ENCODE measurements at regions not wholly inside any gene's neighbourhood (a gene's known extent, or its start where the extent isn't known, plus 50 kb on each side); places are given as distances from the start of the nearest gene placed in this dataset.
A peak's percentile ranks its signal among the peaks of the same experiment; 100 is the strongest.
"Not testable (repeated sequence)": the region's sequence is repeated elsewhere in the genome, so short reads cannot be mapped to it uniquely, and the experiment has no call there.

DNA sequence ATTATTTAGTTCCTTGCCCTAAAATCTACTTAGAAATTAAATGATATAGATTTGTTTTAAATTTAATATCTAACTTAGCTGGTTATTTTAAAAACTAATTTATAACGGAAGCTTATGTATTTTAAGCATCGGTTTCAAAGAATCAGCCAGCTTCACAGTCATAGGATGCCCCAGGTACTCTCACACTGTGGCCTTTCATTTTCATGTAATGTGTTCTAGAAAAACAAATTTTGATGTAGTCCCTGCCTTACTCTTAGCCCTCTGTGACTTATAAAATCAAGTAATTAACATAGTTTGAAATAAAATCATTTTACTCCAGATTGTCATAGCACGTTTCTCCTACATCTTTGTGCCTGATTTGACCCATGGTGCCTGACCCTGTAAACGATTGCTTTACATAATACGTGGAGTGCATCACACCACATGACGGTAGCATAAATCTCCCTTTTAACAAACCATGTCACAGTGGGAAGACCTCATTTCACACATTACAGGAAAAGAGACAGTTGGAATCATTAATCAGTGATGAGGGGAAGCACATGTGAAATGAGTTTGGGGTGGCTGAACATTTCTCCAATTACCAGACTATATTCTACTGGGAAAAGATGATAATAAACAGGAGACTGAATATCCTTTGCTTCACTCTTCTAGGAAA lies 731.5 kb upstream of the CDH9 start:
- DNase-seq (no peak), ATAC-seq (no peak)
- no peaks in the 10 kb centered on the region for H3K9me3 ChIP-seq
- intact Hi-C loops (cut with DNase I) = no loop called here
- TF ChIP-seq, protein P1, sequence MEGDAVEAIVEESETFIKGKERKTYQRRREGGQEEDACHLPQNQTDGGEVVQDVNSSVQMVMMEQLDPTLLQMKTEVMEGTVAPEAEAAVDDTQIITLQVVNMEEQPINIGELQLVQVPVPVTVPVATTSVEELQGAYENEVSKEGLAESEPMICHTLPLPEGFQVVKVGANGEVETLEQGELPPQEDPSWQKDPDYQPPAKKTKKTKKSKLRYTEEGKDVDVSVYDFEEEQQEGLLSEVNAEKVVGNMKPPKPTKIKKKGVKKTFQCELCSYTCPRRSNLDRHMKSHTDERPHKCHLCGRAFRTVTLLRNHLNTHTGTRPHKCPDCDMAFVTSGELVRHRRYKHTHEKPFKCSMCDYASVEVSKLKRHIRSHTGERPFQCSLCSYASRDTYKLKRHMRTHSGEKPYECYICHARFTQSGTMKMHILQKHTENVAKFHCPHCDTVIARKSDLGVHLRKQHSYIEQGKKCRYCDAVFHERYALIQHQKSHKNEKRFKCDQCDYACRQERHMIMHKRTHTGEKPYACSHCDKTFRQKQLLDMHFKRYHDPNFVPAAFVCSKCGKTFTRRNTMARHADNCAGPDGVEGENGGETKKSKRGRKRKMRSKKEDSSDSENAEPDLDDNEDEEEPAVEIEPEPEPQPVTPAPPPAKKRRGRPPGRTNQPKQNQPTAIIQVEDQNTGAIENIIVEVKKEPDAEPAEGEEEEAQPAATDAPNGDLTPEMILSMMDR (IDR thresholded peaks at IDR 0.05) = no peak
- no peak overlapping the region for H3K4me3 ChIP-seq
- H3K27ac ChIP-seq = no peak overlapping the region
- no peaks in the 10 kb centered on the region for H3K36me3 ChIP-seq
- H3K27me3 ChIP-seq (ENCODE audit: low read depth) = no peaks in the 10 kb centered on the region
- H3K4me1 ChIP-seq = no peaks in the 10 kb centered on the region

DNA sequence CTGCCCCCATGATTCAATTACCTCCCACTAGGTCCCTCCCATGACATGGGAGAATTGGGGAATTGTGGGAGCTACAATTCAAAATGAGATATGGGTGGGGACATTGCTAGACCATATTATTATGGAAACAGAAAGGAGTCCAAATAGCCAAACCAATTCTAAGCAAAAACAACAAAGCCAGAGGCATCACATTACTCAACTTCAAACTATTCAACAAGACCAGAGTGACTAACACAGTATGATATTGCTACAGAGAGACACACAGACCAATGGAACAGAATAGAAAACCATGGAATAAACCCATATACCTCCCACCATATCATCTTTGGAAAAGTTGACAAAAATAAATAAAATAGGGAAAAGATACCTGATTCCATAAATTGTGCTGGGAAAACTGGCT lies 710.5 kb upstream of the CDH9 start:
- Histone ChIP-seq H3K4me3 (no peak overlapping the region), H3K27me3 (ENCODE audit: low read depth) (no peaks in the 10 kb centered on the region), H3K36me3 (no peaks in the 10 kb centered on the region), H3K9me3 (no peaks in the 10 kb centered on the region), H3K27ac (no peak overlapping the region), H3K4me1 (no peaks in the 10 kb centered on the region)
- no peak for ATAC-seq
- no peak for DNase-seq
- TF ChIP-seq, protein P1 (IDR thresholded peaks at IDR 0.05) = no peak
- intact Hi-C loops (cut with DNase I) = no loop called here

DNA sequence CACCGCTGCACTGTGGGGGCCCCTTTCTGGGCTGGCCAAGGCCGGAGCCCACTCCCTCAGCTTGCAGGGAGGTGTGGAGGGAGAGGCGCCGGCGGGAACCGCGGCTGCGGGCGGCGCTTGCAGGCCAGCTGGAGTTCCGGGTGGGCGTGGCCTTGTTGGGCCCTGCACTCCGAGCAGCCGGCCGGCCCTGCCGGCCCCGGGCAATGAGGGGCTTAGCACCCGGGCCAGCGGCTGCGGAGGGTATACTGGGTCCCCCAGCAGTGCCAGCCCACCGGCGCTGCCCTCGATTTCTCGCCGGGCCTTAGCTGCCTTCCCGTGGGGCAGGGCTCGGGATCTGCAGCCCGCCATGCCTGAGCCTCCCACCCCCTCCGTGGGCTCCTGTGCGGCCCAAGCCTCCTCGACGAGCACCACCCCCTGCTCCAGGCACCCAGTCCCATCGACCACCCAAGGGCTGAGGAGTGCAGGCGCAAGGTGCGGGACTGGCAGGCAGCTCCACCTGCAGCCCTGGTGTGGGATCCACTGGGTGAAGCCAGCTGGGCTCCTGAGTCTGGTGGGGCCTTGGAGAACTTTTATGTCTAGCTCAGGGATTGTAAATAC lies 705.1 kb upstream of the CDH9 start:
- H3K27me3 ChIP-seq (ENCODE audit: low read depth); H3K9me3 ChIP-seq; H3K36me3 ChIP-seq; H3K4me3 ChIP-seq; ATAC-seq; intact Hi-C loops (cut with DNase I); H3K27ac ChIP-seq; DNase-seq; H3K4me1 ChIP-seq: not testable (repeated sequence)

DNA sequence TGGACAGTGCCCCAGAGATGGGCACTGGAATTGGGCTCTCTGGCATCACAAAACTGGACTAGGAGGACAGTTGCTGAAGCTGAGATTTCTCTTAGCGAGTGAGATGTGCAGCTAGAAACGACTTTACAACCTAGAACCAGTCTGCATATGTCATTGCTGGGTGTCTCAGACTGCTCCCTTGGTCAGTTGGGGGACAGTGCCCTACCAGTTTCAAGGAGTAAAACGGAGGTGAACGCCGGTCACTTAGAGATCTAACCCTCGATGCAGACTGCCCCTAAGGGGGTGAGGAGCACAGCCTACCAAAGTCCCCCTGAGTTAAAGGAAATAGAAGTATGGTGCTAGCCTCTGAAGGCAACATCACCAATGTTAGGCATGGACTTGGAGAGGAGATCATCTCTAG lies 704.4 kb upstream of the CDH9 start:
- H3K27ac ChIP-seq = no peak overlapping the region
- H3K9me3 ChIP-seq = no peaks in the 10 kb centered on the region
- H3K36me3 ChIP-seq = no peaks in the 10 kb centered on the region
- no peak overlapping the region for H3K4me3 ChIP-seq
- H3K27me3 ChIP-seq (ENCODE audit: low read depth) = no peaks in the 10 kb centered on the region
- DNase-seq (no peak), ATAC-seq (peak in 1 of 2 donors; percentile 30)
- intact Hi-C loops (cut with DNase I) = no loop called here
- no peaks in the 10 kb centered on the region for H3K4me1 ChIP-seq
- TF ChIP-seq, protein P1 (IDR thresholded peaks at IDR 0.05) = no peak

DNA sequence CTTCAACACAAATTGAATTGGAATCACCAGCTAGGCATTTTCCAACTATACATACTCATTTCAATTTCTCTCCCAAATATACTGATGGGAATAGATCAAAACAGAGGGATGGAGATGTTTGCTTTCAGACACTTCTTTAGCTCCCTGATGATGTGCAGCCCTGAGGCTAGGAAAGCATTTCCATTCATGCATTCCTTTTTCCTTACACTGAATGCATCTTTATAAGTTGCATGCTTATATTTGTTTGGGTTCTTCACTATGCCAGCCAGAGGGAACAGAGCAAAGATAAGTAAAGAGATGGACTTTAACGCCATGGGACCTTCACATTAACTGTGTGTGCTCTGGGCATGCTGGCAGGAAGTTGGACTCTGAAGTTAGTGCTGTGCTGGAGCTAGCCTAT lies 696.5 kb upstream of the CDH9 start:
- no peaks in the 10 kb centered on the region for H3K36me3 ChIP-seq
- no peaks in the 10 kb centered on the region for H3K9me3 ChIP-seq
- no peak overlapping the region for H3K4me3 ChIP-seq
- no peak for DNase-seq
- TF ChIP-seq, protein P1 (IDR thresholded peaks at IDR 0.05) = no peak
- H3K27me3 ChIP-seq (ENCODE audit: low read depth) = no peaks in the 10 kb centered on the region
- no peaks in the 10 kb centered on the region for H3K4me1 ChIP-seq
- ATAC-seq = no peak
- no peak overlapping the region for H3K27ac ChIP-seq
- intact Hi-C loops (cut with DNase I) = no loop called here

DNA sequence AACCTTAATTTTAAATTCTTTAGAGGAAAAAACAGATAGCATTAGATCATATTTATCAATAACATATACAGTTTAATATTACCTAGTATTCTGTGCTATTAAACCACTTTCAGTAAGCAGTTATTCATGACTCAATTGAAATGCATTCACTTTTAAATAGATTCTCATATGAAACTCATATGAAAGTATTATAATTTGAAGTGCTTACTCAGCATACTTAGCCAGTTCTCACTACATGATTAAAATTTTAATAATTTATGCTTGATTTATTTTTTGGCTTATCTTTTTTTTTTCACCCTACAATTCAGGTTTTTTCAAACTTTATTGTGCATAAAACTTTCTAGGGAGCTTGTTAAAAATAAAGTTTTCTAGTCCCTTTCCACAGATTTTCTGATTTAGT lies 694.9 kb upstream of the CDH9 start:
- H3K27me3 ChIP-seq (ENCODE audit: low read depth) = no peaks in the 10 kb centered on the region
- H3K4me1 ChIP-seq = no peaks in the 10 kb centered on the region
- no peaks in the 10 kb centered on the region for H3K36me3 ChIP-seq
- ATAC-seq (no peak), DNase-seq (no peak)
- no peak overlapping the region for H3K27ac ChIP-seq
- H3K9me3 ChIP-seq = no peaks in the 10 kb centered on the region
- H3K4me3 ChIP-seq = no peak overlapping the region
- TF ChIP-seq, protein P1 (IDR thresholded peaks at IDR 0.05) = no peak
- intact Hi-C loops (cut with DNase I) = no loop called here
